WERI-Rb-1 (cell line): ENCODE measurements at regions not wholly inside any gene's neighbourhood (a gene's known extent, or its start where the extent isn't known, plus 50 kb on each side); places are given as distances from the start of the nearest gene placed in this dataset.

ENCODE experiments used
- DNase-seq: peaks from one replicate; pipeline ENCODE4 v3.0.0-alpha.2; 2020
- H3K27ac ChIP-seq: fragments of 250-450 bp; sonication (Bioruptor Pico); 2 replicates; pipeline ENCODE4 v1.5.1; 2020; ENCODE audit warnings: mild to moderate bottlenecking, moderate library complexity
- H3K27me3 ChIP-seq: fragments of 250-450 bp; sonication (Bioruptor Pico); 2 replicates; pipeline ENCODE4 v1.5.1; 2021; ENCODE audit warnings: mild to moderate bottlenecking, low read depth, moderate library complexity; ENCODE audit not compliant: insufficient read depth, severe bottlenecking
- H3K36me3 ChIP-seq: fragments of 250-450 bp; sonication (Bioruptor Pico); 2 replicates; pipeline ENCODE4 v1.5.1; 2020; ENCODE audit warnings: mild to moderate bottlenecking, moderate library complexity
- H3K4me3 ChIP-seq: 2 replicates; pipeline ENCODE4 v1.5.1; 2011; ENCODE audit warnings: low read depth, mild to moderate bottlenecking, control low read depth, low read length
- H3K9me3 ChIP-seq: fragments of 250-450 bp; sonication (Bioruptor Pico); 2 replicates; pipeline ENCODE4 v1.5.1; 2021; ENCODE audit warnings: mild to moderate bottlenecking, moderate library complexity; ENCODE audit not compliant: severe bottlenecking
- TF ChIP-seq, protein P1 (sequence below): IDR thresholded peaks from 2 replicates; pipeline ENCODE4 v1.5.1; 2011; ENCODE audit warnings: low read depth, mild to moderate bottlenecking, control low read depth, inconsistent platforms, low read length

DNA sequence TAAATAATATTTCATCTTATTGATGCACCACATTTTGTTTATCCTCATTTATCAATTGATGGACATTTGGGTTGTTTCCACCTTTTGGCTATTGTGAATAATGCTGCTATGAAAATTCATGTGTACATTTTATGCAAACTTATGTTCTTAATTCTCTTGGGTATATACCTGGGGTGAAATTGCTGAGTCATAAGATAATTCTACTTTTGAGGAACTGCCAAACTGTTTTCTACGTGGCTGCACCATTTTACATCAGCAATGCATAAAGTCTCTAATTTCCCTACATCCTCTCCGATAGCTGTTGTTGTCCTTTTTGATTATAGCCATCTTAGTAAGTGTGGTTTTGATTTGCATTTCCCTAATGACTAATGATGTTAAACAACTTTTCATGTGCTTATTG lies 116.5 kb upstream of the DLX2 start:
- H3K4me3 ChIP-seq, result no peak overlapping the region
- H3K27me3 ChIP-seq, result no peaks in the 10 kb centered on the region
- no peak for DNase-seq
- TF ChIP-seq, protein P1, sequence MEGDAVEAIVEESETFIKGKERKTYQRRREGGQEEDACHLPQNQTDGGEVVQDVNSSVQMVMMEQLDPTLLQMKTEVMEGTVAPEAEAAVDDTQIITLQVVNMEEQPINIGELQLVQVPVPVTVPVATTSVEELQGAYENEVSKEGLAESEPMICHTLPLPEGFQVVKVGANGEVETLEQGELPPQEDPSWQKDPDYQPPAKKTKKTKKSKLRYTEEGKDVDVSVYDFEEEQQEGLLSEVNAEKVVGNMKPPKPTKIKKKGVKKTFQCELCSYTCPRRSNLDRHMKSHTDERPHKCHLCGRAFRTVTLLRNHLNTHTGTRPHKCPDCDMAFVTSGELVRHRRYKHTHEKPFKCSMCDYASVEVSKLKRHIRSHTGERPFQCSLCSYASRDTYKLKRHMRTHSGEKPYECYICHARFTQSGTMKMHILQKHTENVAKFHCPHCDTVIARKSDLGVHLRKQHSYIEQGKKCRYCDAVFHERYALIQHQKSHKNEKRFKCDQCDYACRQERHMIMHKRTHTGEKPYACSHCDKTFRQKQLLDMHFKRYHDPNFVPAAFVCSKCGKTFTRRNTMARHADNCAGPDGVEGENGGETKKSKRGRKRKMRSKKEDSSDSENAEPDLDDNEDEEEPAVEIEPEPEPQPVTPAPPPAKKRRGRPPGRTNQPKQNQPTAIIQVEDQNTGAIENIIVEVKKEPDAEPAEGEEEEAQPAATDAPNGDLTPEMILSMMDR, result no peak
- no peaks in the 10 kb centered on the region for H3K9me3 ChIP-seq
- no peaks in the 10 kb centered on the region for H3K36me3 ChIP-seq
- no peak overlapping the region for H3K27ac ChIP-seq

DNA sequence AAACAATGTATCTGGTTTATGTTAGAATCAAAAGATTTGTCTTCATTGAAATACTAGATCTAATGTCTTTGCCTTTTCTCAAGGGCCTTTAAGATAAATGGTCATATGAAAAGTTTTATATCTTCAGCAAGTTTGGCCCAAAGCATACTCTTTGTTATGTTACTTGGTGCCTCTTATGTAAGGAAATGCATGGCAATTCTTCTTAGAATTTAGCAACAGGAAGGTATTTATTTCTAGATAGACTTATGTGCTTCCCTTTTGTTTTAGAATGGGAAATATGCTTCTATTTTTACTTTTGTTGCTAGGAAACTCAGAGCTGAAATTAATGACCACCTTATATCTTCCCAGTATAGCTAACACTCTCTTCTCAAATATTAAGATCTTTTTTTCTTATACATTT lies 117.4 kb upstream of the DLX2 start:
- DNase-seq, result no peak
- TF ChIP-seq, protein P1, result no peak
- Histone ChIP-seq H3K27me3 (no peaks in the 10 kb centered on the region), H3K9me3 (no peaks in the 10 kb centered on the region), H3K4me3 (no peak overlapping the region), H3K27ac (no peak overlapping the region), H3K36me3 (no peaks in the 10 kb centered on the region)

DNA sequence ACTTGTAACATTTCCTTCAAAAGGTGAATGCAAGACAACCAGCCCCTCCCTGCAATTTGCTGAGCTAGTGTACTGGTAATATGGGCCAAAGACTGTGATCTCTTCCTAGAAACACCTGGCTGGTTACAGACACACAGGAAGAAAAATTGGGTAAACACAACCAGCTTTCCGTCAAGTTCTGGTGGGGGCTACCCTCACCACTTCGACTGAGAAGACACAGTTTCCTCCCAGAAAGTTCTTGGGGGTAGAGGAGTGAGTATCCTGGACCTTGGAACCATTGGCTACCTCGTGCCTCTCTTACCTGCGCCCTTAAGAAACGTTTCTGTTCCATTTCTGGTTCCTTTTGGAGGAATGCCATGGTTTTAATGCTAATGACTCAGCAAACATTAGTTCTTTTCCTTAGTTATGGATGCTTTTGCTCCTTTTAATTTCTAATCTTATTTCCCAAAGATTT lies 120.9 kb upstream of the DLX2 start:
- H3K4me3 ChIP-seq, result no peak overlapping the region
- no peaks in the 10 kb centered on the region for H3K27me3 ChIP-seq
- no peaks in the 10 kb centered on the region for H3K36me3 ChIP-seq
- no peak for DNase-seq
- H3K27ac ChIP-seq, result no peak overlapping the region
- H3K9me3 ChIP-seq, result no peaks in the 10 kb centered on the region
- TF ChIP-seq, protein P1, result no peak

DNA sequence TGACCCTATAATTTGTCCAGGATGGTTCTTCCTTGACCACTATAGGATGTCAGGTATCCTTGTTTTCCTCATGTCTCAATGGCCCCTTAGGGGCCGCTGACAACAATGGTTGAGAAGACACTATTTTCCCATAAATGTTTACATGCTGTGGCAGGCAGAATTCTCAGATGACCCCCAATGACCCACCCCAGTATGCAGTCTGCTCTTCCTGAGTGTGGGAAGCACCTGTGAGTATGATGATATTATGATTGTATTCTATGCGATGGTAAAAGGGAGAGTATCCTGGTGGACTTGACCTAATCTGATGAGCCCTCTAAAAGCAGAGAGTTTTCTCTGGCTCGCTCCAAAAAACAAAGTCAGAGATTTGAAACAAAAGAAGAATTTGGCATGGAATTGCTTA lies 123.1 kb upstream of the DLX2 start:
- no peaks in the 10 kb centered on the region for H3K9me3 ChIP-seq
- TF ChIP-seq, protein P1, result no peak
- H3K4me3 ChIP-seq, result no peak overlapping the region
- no peaks in the 10 kb centered on the region for H3K36me3 ChIP-seq
- no peak for DNase-seq
- H3K27me3 ChIP-seq, result no peaks in the 10 kb centered on the region
- H3K27ac ChIP-seq, result no peak overlapping the region

DNA sequence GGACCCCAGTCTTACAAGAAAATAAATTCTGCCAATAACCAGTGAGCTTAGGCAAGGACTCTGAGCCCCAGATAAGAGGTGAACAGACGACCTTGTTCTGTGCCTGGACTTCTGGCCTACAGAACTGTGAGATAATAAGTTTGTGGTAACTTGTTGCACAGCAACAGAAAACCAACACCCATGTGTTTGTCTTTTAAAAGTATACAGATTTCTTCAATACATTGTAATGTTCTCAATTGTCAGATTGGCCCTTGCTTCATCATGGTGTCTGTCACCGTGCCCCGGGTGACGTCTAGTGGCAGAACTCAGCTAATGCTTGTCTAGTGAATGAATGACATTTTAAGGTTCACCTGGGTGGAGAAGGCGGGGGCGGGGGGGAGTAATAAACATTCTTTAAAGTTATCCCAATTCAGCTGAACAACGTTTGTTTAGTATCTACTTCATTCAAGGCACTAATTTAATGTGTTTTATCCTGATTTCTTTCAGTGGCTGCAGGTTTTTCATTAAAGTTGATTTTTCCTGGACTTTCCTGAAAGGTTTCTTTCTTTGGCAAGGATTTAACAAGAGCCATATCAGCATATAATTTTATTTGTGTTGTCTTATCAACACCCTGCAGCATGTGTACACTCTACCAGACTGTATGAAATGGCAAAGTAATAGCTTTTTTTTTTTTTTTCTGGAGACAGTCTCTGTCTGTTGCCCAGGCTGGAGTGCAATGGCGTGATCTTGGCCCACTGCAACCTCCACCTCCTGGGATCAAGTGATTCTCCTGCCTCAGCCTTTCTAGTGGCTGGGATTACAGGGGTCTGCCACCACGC lies 123.8 kb upstream of the DLX2 start:
- H3K36me3 ChIP-seq, result no peaks in the 10 kb centered on the region
- H3K9me3 ChIP-seq, result no peaks in the 10 kb centered on the region
- no peaks in the 10 kb centered on the region for H3K27me3 ChIP-seq
- no peak overlapping the region for H3K4me3 ChIP-seq
- H3K27ac ChIP-seq, result no peak overlapping the region
- DNase-seq, result no peak
- TF ChIP-seq, protein P1, result no peak

DNA sequence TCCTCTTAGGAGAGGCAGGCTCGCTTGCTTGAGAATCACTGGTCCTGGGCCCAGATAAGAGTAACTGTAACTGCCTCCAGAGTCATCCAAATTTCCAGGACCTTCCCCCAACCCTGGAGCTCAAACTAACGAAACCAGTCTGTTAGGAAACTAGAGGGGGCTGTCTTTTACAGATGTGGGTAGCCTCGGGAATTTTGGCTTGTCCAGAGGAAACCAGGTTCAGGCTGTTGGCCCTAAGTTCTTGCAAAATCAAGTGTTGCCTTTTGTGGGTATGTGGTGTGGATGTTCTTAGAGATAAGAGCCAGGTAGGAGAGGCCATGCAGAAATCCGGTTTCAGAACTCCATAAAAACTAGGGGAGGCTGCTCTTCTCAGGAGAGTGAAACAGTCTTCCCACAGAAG lies 125.0 kb upstream of the DLX2 start:
- Histone ChIP-seq H3K9me3 (no peaks in the 10 kb centered on the region), H3K36me3 (no peaks in the 10 kb centered on the region), H3K27ac (no peak overlapping the region), H3K27me3 (no peaks in the 10 kb centered on the region), H3K4me3 (no peak overlapping the region)
- no peak for DNase-seq
- TF ChIP-seq, protein P1, result no peak
